Prostate gland (tissue), 2 donors: ENCODE measurements at regions not wholly inside any gene's neighbourhood (a gene's known extent, or its start where the extent isn't known, plus 50 kb on each side); places are given as distances from the start of the nearest gene placed in this dataset.

Source experiments
- POLR2A ChIP-seq: fragments of 450-650 bp; IDR thresholded peaks from one replicate; pipeline ENCODE4 v1.6.1; 2016; ENCODE audit warnings: antibody characterized with exemption, mild to moderate bottlenecking
- TF ChIP-seq, protein P1 (sequence below), 4 experiments: fragments of 200-600 bp in 2 of 4; fragments of 450-650 bp in 2 of 4; sonication (generic) in 2 of 4; IDR thresholded peaks; 1 replicate in 3 of 4; 2 replicates in 1 of 4; pipeline ENCODE4 v1.5.1; 2016 to 2019; ENCODE audit warnings: antibody characterized with exemption in 4 of 4, mild to moderate bottlenecking in 2 of 4, moderate library complexity in 2 of 4

DNA sequence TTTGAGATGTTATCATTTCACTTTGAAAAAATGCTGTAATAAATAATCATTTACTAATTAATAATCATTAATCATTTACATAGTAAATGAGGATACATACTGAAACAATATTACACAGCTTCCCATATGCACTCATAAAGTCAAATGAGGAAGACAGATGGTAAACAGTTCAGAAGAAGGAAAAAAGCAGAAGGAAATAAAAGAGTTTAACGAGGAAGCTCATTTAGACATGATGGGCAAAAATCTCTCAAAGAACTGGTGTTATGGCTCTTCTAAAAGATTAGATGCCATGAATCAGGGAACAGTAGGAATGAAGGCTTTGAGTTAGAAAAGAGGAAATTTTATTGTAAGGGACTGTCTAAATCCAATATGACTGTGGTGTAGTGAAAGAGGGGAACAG lies 347.6 kb downstream of the PTPRC start:
- TF ChIP-seq, protein P1, sequence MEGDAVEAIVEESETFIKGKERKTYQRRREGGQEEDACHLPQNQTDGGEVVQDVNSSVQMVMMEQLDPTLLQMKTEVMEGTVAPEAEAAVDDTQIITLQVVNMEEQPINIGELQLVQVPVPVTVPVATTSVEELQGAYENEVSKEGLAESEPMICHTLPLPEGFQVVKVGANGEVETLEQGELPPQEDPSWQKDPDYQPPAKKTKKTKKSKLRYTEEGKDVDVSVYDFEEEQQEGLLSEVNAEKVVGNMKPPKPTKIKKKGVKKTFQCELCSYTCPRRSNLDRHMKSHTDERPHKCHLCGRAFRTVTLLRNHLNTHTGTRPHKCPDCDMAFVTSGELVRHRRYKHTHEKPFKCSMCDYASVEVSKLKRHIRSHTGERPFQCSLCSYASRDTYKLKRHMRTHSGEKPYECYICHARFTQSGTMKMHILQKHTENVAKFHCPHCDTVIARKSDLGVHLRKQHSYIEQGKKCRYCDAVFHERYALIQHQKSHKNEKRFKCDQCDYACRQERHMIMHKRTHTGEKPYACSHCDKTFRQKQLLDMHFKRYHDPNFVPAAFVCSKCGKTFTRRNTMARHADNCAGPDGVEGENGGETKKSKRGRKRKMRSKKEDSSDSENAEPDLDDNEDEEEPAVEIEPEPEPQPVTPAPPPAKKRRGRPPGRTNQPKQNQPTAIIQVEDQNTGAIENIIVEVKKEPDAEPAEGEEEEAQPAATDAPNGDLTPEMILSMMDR (IDR thresholded peaks at IDR 0.05), result no peak
- TF ChIP-seq POLR2A, result no peak
